H7 (cell line): ENCODE measurements at regions not wholly inside any gene's neighbourhood (a gene's known extent, or its start where the extent isn't known, plus 50 kb on each side); places are given as distances from the start of the nearest gene placed in this dataset.

ENCODE experiments used
- DNase-seq: peaks from one replicate; pipeline ENCODE4 v3.0.0; 2012
- H3K27me3 ChIP-seq: 2 replicates; pipeline ENCODE4 v1.6.0; 2011; ENCODE audit warnings: mild to moderate bottlenecking, low read length; ENCODE audit not compliant: control insufficient read depth, insufficient read depth
- H3K36me3 ChIP-seq: replicated peaks from 2 replicates; pipeline ENCODE4 v1.5.1; 2011; ENCODE audit warnings: low read length; ENCODE audit not compliant: control insufficient read depth, insufficient read depth
- H3K4me3 ChIP-seq: 2 replicates; pipeline ENCODE4 v1.5.1; 2011; ENCODE audit warnings: low read depth, mild to moderate bottlenecking, control low read depth, low read length, moderate library complexity; ENCODE audit not compliant: insufficient read depth

DNA sequence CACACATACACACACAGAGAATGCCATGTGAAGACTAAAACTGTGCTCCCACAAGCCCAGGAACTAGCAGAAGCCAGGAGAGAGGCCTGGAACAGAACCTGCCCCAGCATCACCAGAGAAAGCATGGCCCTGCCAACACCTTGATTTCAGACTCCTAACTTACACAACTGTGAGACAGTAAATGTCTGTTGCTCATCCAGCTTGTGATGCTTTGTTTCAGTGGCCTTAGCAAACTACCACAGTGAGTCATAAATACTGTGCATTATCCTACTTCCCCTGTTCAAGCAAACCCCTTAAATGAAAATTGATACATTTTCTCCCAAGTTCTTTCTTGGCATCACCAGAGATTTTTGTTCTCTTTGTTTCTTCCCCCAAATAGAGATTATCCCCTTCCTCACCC is 1539.4 kb upstream of the TENM4 start:
- no peak overlapping the region for H3K4me3 ChIP-seq
- H3K27me3 ChIP-seq, result no peaks in the 10 kb centered on the region
- no peak for DNase-seq
- no peaks in the 10 kb centered on the region for H3K36me3 ChIP-seq

DNA sequence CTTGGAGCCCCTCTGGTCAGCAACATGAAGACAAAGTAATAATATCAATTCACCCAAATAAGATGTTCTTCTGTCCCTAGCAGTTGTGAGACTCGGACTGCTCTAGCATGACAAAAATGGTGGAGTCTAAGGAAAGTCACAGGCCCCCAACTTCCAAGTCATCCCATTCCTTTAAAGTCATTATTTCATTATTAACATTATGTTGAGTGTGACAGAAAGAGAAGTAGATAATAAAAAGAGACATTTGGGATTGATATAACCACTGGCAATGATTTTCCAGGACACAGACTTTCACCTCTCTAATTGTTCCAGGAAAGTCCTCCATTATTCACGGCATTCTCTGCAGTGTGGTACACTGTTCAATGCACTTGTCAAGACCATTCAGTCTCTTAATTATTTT is 1533.0 kb upstream of the TENM4 start:
- Histone ChIP-seq H3K4me3 (no peak overlapping the region), H3K36me3 (no peaks in the 10 kb centered on the region), H3K27me3 (no peaks in the 10 kb centered on the region)
- no peak for DNase-seq

DNA sequence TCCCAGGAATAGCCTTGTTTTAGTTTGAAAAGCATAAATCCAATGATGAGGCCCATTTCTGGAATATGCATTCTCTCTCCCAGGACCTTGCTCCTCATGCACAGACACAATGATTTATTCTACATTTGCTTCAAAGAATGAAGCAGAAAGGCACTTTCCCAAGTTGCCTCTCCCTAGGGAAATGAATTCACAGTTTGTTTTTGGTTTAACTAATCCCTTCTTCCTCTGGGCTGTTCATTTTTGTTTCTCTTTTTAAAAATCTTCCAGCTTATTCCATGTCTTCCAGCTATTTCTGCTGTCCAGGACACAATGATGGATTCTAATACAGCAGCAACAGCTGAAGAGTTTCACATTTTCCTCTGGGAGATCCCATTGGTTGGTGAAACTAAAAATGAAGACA is 1529.2 kb upstream of the TENM4 start:
- Histone ChIP-seq H3K4me3 (no peak overlapping the region), H3K36me3 (no peaks in the 10 kb centered on the region), H3K27me3 (no peaks in the 10 kb centered on the region)
- no peak for DNase-seq

DNA sequence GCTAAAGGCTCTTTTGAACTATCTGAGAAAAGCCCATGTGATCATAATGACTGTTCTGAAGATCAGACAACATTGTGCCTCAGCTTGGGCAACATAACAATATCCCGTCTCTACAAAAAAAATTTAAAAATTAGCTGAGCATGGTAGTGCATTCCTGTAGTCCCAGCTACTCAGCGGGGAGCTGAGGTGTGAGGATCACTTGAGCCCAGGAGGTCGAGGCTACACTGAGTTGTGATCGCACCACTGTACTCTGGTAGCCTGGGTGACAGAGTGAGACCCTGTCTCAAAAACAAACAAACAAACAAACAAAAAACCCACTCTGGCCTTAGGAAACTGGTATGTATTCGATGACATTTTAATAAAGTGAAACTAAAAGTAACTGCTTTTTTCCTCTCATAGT is 1526.8 kb upstream of the TENM4 start:
- Histone ChIP-seq H3K27me3 (no peaks in the 10 kb centered on the region), H3K36me3 (no peaks in the 10 kb centered on the region), H3K4me3 (no peak overlapping the region)
- DNase-seq, result no peak

DNA sequence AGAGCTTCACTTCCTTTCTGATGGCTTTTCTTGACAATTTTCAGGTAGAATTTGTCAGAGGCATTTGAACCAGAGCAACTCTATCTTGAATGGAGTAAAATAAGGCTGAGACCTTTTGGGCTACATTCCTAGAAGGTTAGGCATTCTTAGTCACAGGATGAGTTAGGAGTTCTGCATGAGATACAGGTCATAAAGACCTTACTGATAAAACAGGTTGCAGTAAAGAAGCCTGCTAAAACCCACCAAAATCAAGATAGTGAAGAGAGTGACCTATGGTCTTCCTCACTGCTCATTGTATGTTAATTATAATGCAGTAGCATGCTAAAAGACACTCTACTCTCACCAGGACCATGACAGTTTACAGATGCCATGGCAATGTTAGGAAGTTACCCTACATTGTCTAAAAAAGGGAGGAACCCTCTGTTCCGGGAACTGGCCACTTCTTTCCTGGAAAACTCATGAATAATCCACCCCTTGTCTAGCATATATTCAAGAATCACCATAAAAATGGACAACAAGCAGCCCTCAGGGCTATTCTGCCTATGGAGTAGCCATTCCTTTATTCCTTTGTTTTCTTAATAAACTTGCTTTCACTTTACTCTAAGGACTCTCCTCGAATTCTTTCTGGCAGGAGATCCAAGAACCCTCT is 1519.7 kb upstream of the TENM4 start:
- no peaks in the 10 kb centered on the region for H3K27me3 ChIP-seq
- H3K4me3 ChIP-seq, result no peak overlapping the region
- no peaks in the 10 kb centered on the region for H3K36me3 ChIP-seq
- DNase-seq, result no peak

DNA sequence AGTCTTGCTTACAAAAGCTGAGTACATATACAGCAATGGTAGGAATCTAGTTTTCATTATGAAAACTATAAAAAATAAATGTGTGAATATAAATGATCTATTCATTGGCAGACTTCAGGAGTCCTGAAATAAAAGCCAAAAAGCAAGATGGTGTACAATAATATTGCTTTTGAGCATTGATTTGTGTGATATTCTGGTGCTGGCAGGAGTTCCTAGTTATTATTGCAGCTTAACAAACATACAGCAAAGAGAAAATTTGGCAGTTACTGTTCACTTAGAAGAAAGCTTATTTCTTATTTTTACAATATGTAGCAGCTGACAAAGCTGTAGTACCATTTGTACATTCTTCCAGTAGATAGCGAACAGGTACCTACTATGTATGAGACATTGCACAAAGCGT is 1518.9 kb upstream of the TENM4 start:
- Histone ChIP-seq H3K36me3 (no peaks in the 10 kb centered on the region), H3K27me3 (no peaks in the 10 kb centered on the region), H3K4me3 (no peak overlapping the region)
- no peak for DNase-seq

DNA sequence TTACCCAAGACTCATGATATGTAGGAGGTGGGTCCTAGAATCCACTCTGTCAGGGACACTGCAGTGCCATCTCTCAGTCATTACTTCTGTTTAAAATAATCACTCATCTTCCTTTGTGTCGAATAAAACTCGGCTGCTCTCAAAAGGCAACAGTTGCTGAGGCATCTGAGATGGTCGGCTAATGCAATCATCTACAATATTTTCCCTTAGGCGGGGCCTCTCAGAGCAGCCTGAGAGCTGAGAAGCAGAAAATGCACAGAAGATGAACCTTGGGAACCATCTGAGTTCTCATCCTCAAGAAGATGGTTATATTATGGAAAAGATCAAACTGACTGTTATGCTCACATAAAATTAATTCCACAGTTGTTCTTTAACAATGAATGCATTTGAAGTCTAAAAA is 1518.2 kb upstream of the TENM4 start:
- no peaks in the 10 kb centered on the region for H3K27me3 ChIP-seq
- H3K36me3 ChIP-seq, result no peaks in the 10 kb centered on the region
- DNase-seq, result no peak
- H3K4me3 ChIP-seq, result no peak overlapping the region

DNA sequence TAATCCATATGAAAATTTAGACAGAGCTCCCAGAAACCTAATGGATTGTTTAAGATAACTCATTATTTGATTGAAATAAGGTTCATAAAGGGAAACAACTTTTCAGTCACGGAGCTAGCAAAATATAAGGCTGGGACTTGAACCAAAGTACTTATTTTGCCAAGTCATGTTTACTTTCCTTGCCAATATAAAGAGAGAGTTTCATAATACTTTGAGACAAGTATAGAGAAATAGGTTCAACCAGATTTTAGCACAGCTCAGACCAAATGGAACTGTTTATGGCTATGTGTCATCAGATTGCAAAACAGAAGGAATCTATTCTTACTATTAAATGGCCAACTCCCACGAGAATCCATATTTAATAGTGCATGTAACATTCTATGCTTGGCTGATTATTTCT is 1517.5 kb upstream of the TENM4 start:
- no peak overlapping the region for H3K4me3 ChIP-seq
- H3K36me3 ChIP-seq, result no peaks in the 10 kb centered on the region
- DNase-seq, result no peak
- H3K27me3 ChIP-seq, result no peaks in the 10 kb centered on the region

DNA sequence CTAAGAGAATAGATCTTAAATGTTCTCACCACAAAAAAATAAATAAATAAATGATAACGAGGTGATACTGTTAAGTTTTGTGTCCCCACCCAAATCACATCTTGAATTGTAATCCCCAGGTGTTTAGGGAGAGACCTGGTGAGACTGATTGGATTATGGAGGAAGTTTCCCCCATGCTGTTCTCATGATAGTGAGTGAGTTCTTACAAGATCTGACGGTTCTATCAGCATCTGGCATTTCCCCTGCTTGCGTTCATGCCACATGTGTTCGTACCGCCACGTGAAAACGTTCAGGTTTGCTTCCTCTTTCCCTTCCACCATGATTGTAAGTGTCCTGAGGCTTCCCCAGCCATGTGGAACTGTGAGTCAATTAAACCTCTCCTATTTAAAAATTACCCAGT is 1514.8 kb upstream of the TENM4 start:
- Histone ChIP-seq H3K27me3 (no peaks in the 10 kb centered on the region), H3K36me3 (no peaks in the 10 kb centered on the region), H3K4me3 (no peak overlapping the region)
- DNase-seq, result no peak

DNA sequence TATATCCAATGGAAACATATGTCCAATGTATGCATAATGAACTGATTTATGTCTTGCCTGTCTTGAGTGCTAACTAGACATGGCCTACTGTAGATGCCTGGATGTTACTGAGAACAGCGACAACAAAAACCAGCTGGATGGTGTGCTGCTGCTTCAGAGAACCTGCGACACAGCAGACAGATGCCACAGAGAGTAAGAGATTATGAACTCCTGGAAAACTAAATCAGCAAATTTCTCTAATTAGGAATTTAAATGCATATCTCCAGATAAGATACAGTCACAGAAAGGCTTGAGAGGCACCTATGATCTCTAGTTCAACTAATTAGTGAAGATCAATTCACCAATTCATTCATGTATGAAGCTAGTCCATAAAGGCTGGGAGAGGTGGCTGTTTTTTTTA is 1508.0 kb upstream of the TENM4 start:
- Histone ChIP-seq H3K36me3 (no peaks in the 10 kb centered on the region), H3K4me3 (no peak overlapping the region), H3K27me3 (no peaks in the 10 kb centered on the region)
- no peak for DNase-seq

DNA sequence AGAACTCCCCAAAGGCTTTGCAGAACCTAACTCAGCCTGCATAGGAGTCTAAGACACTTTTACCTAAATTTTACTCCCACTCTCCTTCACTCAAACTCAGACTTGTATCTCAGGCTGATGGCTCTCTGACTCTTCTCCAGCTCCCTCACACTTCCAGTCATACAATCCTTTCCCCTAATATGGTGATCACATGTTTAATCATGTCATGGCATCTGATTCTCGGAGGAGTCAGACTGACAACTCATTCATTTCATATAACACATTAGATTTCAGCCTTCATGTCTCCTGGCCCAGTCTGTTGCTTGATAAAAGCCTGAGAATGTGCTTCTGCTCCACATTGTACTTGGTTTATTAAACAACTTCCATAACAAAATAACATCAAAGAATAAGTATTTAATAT is 1503.9 kb upstream of the TENM4 start:
- no peaks in the 10 kb centered on the region for H3K27me3 ChIP-seq
- H3K36me3 ChIP-seq, result no peaks in the 10 kb centered on the region
- no peak overlapping the region for H3K4me3 ChIP-seq
- no peak for DNase-seq

DNA sequence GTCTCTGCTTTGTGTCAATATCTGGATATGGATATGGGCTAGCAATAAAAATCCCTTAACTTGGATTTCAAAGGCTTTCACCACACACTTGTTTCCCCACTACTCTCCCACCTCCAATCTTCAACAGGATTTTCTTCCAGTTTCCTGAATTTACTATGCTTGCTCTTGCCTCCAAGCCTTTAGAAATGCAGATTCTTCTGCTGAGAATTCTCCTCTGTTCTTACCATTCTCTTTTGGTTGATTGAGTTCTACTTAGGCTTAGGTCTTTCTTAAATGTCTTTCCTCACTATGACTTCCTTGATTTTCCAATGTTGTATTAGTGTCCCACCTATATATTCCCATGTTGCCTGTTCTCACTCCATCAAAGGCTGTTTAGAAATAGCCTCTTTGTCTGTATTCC is 1502.4 kb upstream of the TENM4 start:
- no peaks in the 10 kb centered on the region for H3K36me3 ChIP-seq
- H3K27me3 ChIP-seq, result no peaks in the 10 kb centered on the region
- H3K4me3 ChIP-seq, result no peak overlapping the region
- DNase-seq, result no peak

DNA sequence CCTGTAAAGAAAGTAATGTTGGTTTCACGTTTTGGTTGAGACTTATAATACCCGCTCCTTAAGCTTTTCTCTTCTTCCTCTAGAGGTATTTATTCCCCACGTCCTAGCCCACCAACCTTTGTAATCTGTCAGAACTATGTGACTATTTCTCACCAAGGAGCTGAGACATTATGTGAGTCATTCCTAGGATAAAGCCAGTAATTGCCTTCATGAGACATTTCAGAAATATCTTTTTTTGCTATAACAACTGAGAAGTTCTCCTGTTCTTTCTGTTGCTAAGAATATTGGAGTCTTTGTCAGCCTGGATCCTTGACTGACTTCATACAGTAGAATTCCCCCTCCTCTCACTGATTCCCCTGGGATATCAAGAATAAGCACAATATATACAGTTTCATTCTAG is 1497.0 kb upstream of the TENM4 start:
- no peak overlapping the region for H3K4me3 ChIP-seq
- H3K36me3 ChIP-seq, result no peaks in the 10 kb centered on the region
- no peak for DNase-seq
- no peaks in the 10 kb centered on the region for H3K27me3 ChIP-seq

DNA sequence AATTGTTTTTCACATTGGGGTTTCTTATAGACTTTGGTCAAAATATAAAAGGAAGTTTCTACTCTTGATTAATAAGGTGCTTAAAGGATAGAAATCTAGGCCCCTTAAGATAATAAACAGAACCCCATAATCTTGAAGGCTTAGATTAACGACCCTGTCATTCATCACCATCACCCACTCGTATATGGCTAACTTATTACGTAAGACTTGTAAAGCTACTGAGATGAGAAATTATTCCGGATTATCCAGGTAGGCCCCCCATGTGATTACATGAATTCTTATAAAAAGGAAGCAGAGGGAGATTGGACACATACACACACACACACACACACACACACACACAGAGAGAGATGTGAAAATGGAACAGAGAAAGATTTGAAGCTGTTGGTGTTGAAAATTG is 1489.2 kb upstream of the TENM4 start:
- DNase-seq, result no peak
- H3K4me3 ChIP-seq, result no peak overlapping the region

DNA sequence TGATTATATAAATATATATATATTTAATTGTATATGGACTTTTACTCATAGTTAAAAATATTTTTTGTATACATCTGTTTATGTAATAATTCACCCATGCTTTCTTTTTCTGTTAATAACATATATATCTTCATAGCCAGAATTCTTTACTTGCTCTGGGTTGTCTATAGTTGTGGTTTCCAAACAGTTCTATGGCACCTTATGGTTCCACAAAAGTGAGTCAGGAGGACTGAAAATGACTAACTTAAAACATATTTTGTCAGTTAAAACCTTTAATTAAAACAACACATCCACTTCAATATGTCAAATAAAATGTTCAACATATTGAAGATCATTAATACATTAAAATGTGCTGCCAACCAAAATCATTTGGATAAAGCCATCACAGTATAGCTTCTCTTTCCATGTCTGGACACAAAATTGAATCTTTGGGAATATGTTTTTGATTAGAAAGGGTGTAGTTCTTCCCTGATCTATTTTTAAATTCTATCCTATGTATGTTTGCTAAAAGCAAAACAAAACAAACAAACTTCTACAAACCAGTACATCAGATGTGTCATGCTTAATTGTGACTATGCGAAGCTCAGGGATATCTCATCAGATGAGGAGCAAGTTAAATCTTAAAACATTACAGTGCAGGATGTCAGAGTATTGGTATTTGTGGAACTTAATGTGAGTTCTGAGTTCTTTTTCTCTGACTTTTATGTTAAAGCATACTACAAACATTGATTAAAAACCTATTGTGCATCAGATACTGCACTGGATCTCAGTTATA is 1488.4 kb upstream of the TENM4 start:
- no peaks in the 10 kb centered on the region for H3K36me3 ChIP-seq
- no peak overlapping the region for H3K4me3 ChIP-seq
- H3K27me3 ChIP-seq, result no peaks in the 10 kb centered on the region
- no peak for DNase-seq

More for the DNA sequence above, 1489.2 kb upstream of the TENM4 start:
- H3K27me3 ChIP-seq, result no peaks in the 10 kb centered on the region
- no peaks in the 10 kb centered on the region for H3K36me3 ChIP-seq
